ENCODE measurements at regions not wholly inside any gene's neighbourhood (a gene's known extent, or its start where the extent isn't known, plus 50 kb on each side); places are given as distances from the start of the nearest gene placed in this dataset.

- Histone ChIP-seq H3K4me3 (ENCODE audit: control extremely low read depth in 1 of 5, extremely low read depth in 1 of 5, insufficient read depth in 1 of 5, low read depth in 2 of 5, low read length in 4 of 5) (no peak overlapping the region), H3K9me3 (ENCODE audit: control extremely low read depth in 1 of 3, control insufficient read depth in 2 of 3, insufficient read depth in 1 of 3, low read length in 2 of 3) (peaks cover 0 to 8% (median 0%) of the 10 kb centered on the region in 3 donors), H3K4me2 (replicated peaks; ENCODE audit: low read depth, low read length, poor library complexity, severe bottlenecking) (no peak overlapping the region), H3K27me3 (replicated peaks in 1 of 4; ENCODE audit: control extremely low read depth in 1 of 4, control insufficient read depth in 3 of 4, insufficient read depth in 4 of 4, low read length in 3 of 4) (peaks cover 0 to 22% (median 2%) of the 10 kb centered on the region in 4 experiments), H3K36me3 (replicated peaks in 1 of 2; ENCODE audit: control extremely low read depth in 1 of 2, control insufficient read depth in 1 of 2, extremely low read depth in 1 of 2, insufficient read depth in 2 of 2, low read length in 1 of 2) (no peaks in the 10 kb centered on the region), H3K9ac (ENCODE audit: low read length) (no peak overlapping the region), H3K27ac (ENCODE audit: low read length in 2 of 2) (no peak overlapping the region), H2AFZ (ENCODE audit: insufficient read depth, low read depth, low read length, poor library complexity, severe bottlenecking) (no peak overlapping the region), H3K79me2 (ENCODE audit: control insufficient read depth, insufficient read depth, low read length) (no peaks in the 10 kb centered on the region), H3K4me1 (ENCODE audit: control insufficient read depth in 2 of 2, insufficient read depth in 2 of 2, low read length in 2 of 2) (no peaks in the 10 kb centered on the region), H4K20me1 (ENCODE audit: control insufficient read depth, insufficient read depth, low read length, poor library complexity, severe bottlenecking) (no peaks in the 10 kb centered on the region)
- Mint-ChIP-seq H3K27ac (no peak overlapping the region), H3K9me3 (ENCODE audit: insufficient read depth) (peaks cover 3% of the 10 kb centered on the region), H3K4me1 (no peaks in the 10 kb centered on the region), H3K27me3 (peaks cover 32% of the 10 kb centered on the region), H3K4me3 (no peak overlapping the region)
- intact Hi-C loops (cut with micrococcal nuclease), result no loop called here
- TF ChIP-seq CTCF (IDR thresholded peaks at IDR 0.05) (no peak), EZH2 (IDR thresholded peaks at IDR 0.05; ENCODE audit: borderline replicate concordance, insufficient read depth, low read depth, low read length, poor library complexity, severe bottlenecking) (no peak)
- 93% methylated on average over 3 of the region's 6 CpGs for WGBS (ENCODE audit: insufficient coverage)
- ChIA-PET CTCF (no interaction called here), POLR2A (no interaction called here)
- DNase-seq (no peak), ATAC-seq (ENCODE audit: low read depth) (no peak)
Measured at GRCh38 chr22:45107671-45108070, 56.1 kb upstream of the NUP50 start.

- 96% methylated on average over 5 of the region's 5 CpGs for WGBS (ENCODE audit: insufficient coverage)
- Mint-ChIP-seq H3K27ac (no peak overlapping the region), H3K9me3 (ENCODE audit: insufficient read depth) (peaks cover 3% of the 10 kb centered on the region), H3K27me3 (peaks cover 40% of the 10 kb centered on the region), H3K4me1 (no peaks in the 10 kb centered on the region), H3K4me3 (no peak overlapping the region)
- no peak overlapping the region for H3K4me2 ChIP-seq (replicated peaks; ENCODE audit: low read depth, low read length, poor library complexity, severe bottlenecking)
- no peaks in the 10 kb centered on the region for H4K20me1 ChIP-seq (ENCODE audit: control insufficient read depth, insufficient read depth, low read length, poor library complexity, severe bottlenecking)
- H3K4me1 ChIP-seq (ENCODE audit: control insufficient read depth in 2 of 2, insufficient read depth in 2 of 2, low read length in 2 of 2), result no peaks in the 10 kb centered on the region
- H3K9me3 ChIP-seq (ENCODE audit: control extremely low read depth in 1 of 3, control insufficient read depth in 2 of 3, insufficient read depth in 1 of 3, low read length in 2 of 3), result peaks cover 0 to 8% (median 0%) of the 10 kb centered on the region in 3 donors
- H3K36me3 ChIP-seq (replicated peaks in 1 of 2; ENCODE audit: control extremely low read depth in 1 of 2, control insufficient read depth in 1 of 2, extremely low read depth in 1 of 2, insufficient read depth in 2 of 2, low read length in 1 of 2), result no peaks in the 10 kb centered on the region
- no peak overlapping the region for H3K9ac ChIP-seq (ENCODE audit: low read length)
- DNase-seq, result no peak
- ChIA-PET POLR2A (no interaction called here), CTCF (no interaction called here)
- H3K27ac ChIP-seq (ENCODE audit: low read length in 2 of 2), result no peak overlapping the region
- H3K27me3 ChIP-seq (replicated peaks in 1 of 4; ENCODE audit: control extremely low read depth in 1 of 4, control insufficient read depth in 3 of 4, insufficient read depth in 4 of 4, low read length in 3 of 4), result peaks cover 0 to 4% (median 2%) of the 10 kb centered on the region in 4 experiments
- intact Hi-C loops (cut with micrococcal nuclease), result no loop called here
- no peak for ATAC-seq (ENCODE audit: low read depth)
- H2AFZ ChIP-seq (ENCODE audit: insufficient read depth, low read depth, low read length, poor library complexity, severe bottlenecking), result no peak overlapping the region
- TF ChIP-seq CTCF (IDR thresholded peaks at IDR 0.05) (no peak), EZH2 (IDR thresholded peaks at IDR 0.05; ENCODE audit: borderline replicate concordance, insufficient read depth, low read depth, low read length, poor library complexity, severe bottlenecking) (no peak)
- no peak overlapping the region for H3K4me3 ChIP-seq (ENCODE audit: control extremely low read depth in 1 of 5, extremely low read depth in 1 of 5, insufficient read depth in 1 of 5, low read depth in 2 of 5, low read length in 4 of 5)
- H3K79me2 ChIP-seq (ENCODE audit: control insufficient read depth, insufficient read depth, low read length), result no peaks in the 10 kb centered on the region
Measured at GRCh38 chr22:45112136-45112879, 51.4 kb upstream of the NUP50 start.
